ENCODE measurements at regions not wholly inside any gene's neighbourhood (a gene's known extent, or its start where the extent isn't known, plus 50 kb on each side); places are given as distances from the start of the nearest gene placed in this dataset.

DNA sequence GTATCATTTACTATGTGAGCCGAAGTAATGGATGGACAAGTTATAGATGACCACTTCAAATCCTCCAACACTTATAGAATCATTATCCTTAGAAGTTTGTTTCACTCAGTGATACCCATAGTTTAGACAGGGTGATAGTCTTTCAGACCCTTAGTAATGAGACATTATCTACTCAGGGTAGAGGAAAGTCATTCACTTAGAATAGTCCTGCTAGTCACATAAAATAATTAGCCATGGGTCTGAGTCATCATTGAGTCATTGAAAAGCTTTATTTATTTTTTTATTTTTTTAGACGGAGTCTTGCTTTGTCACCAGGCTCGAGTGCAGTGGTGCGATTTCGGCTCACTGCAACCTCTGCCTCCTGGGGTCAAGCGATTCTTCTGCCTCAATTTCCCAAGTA lies 321.7 kb upstream of the FSTL5 start:
- Histone ChIP-seq H3K36me3 (ENCODE audit: control insufficient read depth in 2 of 4, insufficient read depth in 4 of 4, low read length in 3 of 4) (no peaks in the 10 kb centered on the region), H3K27me3 (replicated peaks in 1 of 4; ENCODE audit: control insufficient read depth in 3 of 4, extremely low read depth in 1 of 4, insufficient read depth in 3 of 4, low read length in 3 of 4) (no peaks in the 10 kb centered on the region), H4K91ac (replicated peaks; ENCODE audit: insufficient read length, low read length) (no peak overlapping the region), H3K23me2 (ENCODE audit: low read depth, low read length) (no peaks in the 10 kb centered on the region), H3K56ac (replicated peaks; ENCODE audit: insufficient read length, low read depth, low read length) (no peak overlapping the region), H3K4ac (replicated peaks; ENCODE audit: insufficient read length, low read depth, low read length) (no peak overlapping the region), H4K8ac (ENCODE audit: extremely low read depth, insufficient read depth, low read length) (no peak overlapping the region), H2AK5ac (ENCODE audit: low read depth, low read length) (no peak overlapping the region), H2BK5ac (ENCODE audit: low read depth, low read length) (no peak overlapping the region), H3K4me2 (ENCODE audit: insufficient read depth in 1 of 2, low read depth in 2 of 2, low read length in 2 of 2) (no peak overlapping the region), H2BK20ac (ENCODE audit: low read length) (no peak overlapping the region), H4K20me1 (replicated peaks in 1 of 2; ENCODE audit: control insufficient read depth in 1 of 2, insufficient read depth in 2 of 2, low read length in 2 of 2) (no peaks in the 10 kb centered on the region), H2BK15ac (ENCODE audit: low read length) (no peak overlapping the region), H3K27ac (ENCODE audit: low read depth, low read length) (no peak overlapping the region), H3K14ac (ENCODE audit: insufficient read length) (no peak overlapping the region), H3K4me1 (replicated peaks in 1 of 4; ENCODE audit: control insufficient read depth in 3 of 4, insufficient read depth in 4 of 4, low read length in 3 of 4) (no peaks in the 10 kb centered on the region), H3K9ac (replicated peaks in 1 of 4; ENCODE audit: extremely low read depth in 1 of 4, low read depth in 3 of 4, low read length in 3 of 4) (no peak overlapping the region), H3K23ac (ENCODE audit: insufficient read length) (no peak overlapping the region), H3K79me2 (ENCODE audit: control insufficient read depth in 1 of 2, insufficient read depth in 2 of 2, low read length in 2 of 2) (no peaks in the 10 kb centered on the region), H2BK120ac (replicated peaks; ENCODE audit: low read depth, low read length) (no peak overlapping the region), H3K9me3 (ENCODE audit: insufficient read depth in 2 of 2, low read depth in 1 of 2, low read length in 1 of 2) (peaks cover 0 to 1% of the 10 kb centered on the region in 2 experiments; a peak in 1 of 4 replicates), H2AFZ (ENCODE audit: low read length) (no peak overlapping the region), H4K5ac (ENCODE audit: insufficient read length, low read depth, low read length) (no peak overlapping the region), H3K18ac (ENCODE audit: extremely low read depth, low read length) (no peak overlapping the region), H3K4me3 (ENCODE audit: extremely low read depth in 1 of 4, insufficient read depth in 2 of 4, low read depth in 3 of 4, low read length in 4 of 4) (no peak overlapping the region), H3K79me1 (ENCODE audit: low read depth, low read length) (no peaks in the 10 kb centered on the region), H2BK12ac (ENCODE audit: low read depth, low read length) (no peak overlapping the region)
- ChIA-PET CTCF (ENCODE audit: partially characterized antibody) (no interaction called here), POLR2A (ENCODE audit: partially characterized antibody) (no interaction called here)
- WGBS, 2 experiments (ENCODE audit: extremely low coverage in 1 of 2, insufficient coverage in 1 of 2, insufficient read length in 1 of 2, insufficient replicate concordance in 2 of 2, low coverage in 1 of 2, low lambda C conversion rate in 2 of 2, missing lambda C conversion rate in 1 of 2): 95% methylated on average over 6 of the region's 6 CpGs; no CpG with 5 or more reads in 1 of the 2 experiments
- DNase-seq (ENCODE audit: low read depth in 1 of 2, low spot score in 2 of 2) (no peak), FAIRE-seq (no peak)
- no peak for TF ChIP-seq SUZ12 (IDR thresholded peaks at IDR 0.05; ENCODE audit: low read length)
- no peak for TF ChIP-seq CHD2 (IDR thresholded peaks at IDR 0.05; ENCODE audit: low read length)
- no peak for TF ChIP-seq YY1 (IDR thresholded peaks at IDR 0.05; ENCODE audit: low read depth, low read length)
- no peak for TF ChIP-seq TCF12 (IDR thresholded peaks at IDR 0.05; ENCODE audit: low read depth, low read length)
- no peak for TF ChIP-seq KDM5A (IDR thresholded peaks at IDR 0.05; ENCODE audit: low read length)
- no peak for TF ChIP-seq ATF2 (IDR thresholded peaks at IDR 0.05; ENCODE audit: low read length)
- TF ChIP-seq POU5F1 (IDR thresholded peaks at IDR 0.05; ENCODE audit: low read depth, low read length): no peak
- TF ChIP-seq SAP30 (IDR thresholded peaks at IDR 0.05; ENCODE audit: insufficient read depth, insufficient replicate concordance, low read length): no peak
- TF ChIP-seq CTBP2 (IDR thresholded peaks at IDR 0.05; ENCODE audit: borderline replicate concordance, insufficient read depth, insufficient read length, low read length): no peak
- TF ChIP-seq SRF (IDR thresholded peaks at IDR 0.05; ENCODE audit: low read depth, low read length): no peak
- TF ChIP-seq POLR2AphosphoS5 (IDR thresholded peaks at IDR 0.05; ENCODE audit: low read depth, low read length): no peak
- no peak for TF ChIP-seq RXRA (IDR thresholded peaks at IDR 0.05; ENCODE audit: insufficient read depth, low read depth, low read length)
- no peak for TF ChIP-seq PHF8 (conservative IDR thresholded peaks at IDR 0.05; ENCODE audit: low read depth, low read length)
- TF ChIP-seq RFX5 (IDR thresholded peaks at IDR 0.05; ENCODE audit: borderline replicate concordance, low read depth, low read length): no peak

Data from H1 (cell line).